Medulla oblongata (tissue), 1 donor: ENCODE measurements at regions not wholly inside any gene's neighbourhood (a gene's known extent, or its start where the extent isn't known, plus 50 kb on each side); places are given as distances from the start of the nearest gene placed in this dataset.
A peak's percentile ranks its signal among the peaks of the same experiment; 100 is the strongest.
"Not testable (repeated sequence)": the region's sequence is repeated elsewhere in the genome, so short reads cannot be mapped to it uniquely, and the experiment has no call there.

ENCODE experiments used
- DNase-seq: peaks from one replicate; pipeline ENCODE4 v3.0.0-alpha.2; 2015; ENCODE audit errors: extremely low spot score

DNA sequence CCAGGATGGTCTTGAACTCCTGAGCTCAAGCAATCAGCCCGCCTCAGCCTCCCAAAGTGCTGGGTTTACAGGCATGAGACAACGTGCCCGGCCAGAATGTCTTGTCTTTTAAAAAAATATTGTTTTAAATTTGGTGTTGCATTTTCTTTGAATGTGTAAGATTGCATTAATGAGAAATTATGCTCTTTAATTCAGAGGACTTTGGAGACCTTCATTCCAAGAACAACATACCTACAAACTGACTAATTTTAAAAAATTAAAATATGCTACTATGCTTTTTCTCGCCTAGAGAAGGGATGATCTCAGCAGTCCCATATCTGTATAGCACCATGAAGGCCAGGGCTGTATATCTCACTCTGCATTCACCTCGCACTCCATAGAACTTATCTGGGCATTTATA is 204.3 kb upstream of the SLC7A11 start:
- no peak for DNase-seq

DNA sequence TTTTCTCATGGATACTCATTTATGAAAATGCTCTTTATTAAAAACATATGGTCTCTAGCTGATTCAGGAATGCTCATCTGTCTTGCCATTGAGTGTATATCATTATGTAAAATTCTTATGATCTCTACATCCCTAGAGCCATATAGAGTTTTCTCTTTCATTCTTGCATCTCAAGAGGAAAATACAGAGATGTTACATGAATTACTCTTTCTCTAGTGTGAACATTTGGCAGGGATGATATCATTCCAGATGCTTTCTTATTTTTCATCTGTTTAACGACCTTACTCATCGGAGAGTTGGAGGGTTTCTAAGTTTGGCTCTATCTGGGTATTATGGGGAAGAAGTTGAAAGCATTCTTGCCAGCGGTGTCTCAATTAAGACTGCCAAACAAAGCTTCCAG is 202.9 kb upstream of the SLC7A11 start:
- DNase-seq, result no peak

DNA sequence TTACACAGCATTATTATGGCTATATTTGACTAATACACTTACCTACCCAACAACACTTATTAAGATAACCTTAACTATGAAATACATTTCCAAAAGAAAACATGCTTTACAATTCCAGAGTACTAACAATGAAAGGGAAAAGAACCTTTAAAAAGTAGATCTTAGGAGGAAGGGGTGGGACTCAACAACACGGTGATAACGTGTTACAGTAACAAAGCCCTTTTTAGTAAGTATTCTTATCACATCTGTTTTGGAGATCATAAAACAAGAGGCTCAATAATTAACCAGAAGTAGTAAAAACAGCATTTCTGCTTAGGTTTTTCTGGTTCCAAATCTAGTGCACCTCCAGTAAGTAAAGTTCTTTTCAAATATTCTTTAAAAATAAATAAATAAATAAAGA is 202.1 kb upstream of the SLC7A11 start:
- DNase-seq, result no peak

DNA sequence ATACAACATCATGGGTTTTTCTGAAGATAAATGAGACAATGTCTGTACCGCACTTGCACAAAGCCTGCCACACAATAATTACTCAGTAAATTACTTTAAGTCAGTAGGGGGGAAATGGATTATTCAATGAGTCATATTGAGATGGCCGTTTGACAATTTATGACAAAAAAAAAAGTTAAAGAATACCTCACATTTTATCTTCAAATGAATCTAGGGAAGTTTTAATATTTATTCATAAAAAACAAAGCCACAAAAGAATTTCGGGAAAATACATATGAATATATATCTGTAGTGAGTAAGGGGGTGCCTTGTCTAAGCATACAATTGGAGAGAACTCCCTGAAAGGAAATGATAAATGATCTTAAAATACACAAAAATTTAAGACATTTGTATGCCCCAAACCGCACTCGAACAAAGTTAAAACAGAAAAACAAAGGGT is 197.0 kb upstream of the SLC7A11 start:
- no peak for DNase-seq

DNA sequence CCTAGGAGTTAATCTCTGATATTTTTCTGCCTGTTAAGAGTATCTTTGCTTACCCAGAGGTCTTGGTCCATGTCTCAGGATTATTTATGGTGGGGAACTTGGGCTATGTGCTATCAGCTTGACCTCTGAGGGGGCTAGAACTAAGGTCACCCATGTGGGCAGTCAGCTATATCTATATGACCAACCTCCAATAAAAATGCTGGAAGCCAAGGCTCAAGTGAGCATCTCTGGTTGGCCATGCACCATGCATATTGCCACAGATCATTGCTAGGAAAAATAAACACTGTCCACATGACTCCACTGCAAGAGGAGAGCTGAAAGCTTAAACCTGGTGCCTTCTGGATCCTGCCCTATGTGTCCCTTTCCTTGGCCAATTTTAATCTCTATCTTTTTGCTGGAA is 196.5 kb upstream of the SLC7A11 start:
- DNase-seq, result no peak

DNA sequence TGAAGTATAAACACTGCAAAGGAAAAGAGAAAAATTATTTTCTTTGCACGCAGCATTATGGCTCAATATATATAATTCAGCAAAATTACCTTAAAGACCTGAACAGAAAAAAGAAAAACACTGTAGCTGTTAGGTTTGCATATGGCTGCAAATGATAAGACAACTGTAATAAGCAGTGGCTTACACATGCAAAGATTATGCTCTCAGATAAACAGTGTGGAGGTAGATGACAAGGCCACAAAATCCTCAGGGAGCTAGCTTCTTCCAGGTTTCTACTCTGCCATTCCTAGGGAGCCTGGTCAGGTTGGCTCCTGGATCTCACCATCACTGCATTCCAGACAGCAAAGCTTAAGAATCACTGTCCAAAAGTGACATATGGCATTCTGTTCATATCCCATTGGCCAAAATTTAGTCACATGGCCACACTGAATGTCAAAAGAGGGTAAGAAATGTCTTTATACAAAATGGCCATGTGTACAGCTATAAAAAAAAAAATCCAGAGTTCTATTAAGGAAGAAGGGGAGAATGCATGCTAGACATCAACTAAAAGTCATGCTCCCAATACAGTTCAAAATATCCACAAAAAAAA is 195.2 kb upstream of the SLC7A11 start:
- DNase-seq, result no peak

DNA sequence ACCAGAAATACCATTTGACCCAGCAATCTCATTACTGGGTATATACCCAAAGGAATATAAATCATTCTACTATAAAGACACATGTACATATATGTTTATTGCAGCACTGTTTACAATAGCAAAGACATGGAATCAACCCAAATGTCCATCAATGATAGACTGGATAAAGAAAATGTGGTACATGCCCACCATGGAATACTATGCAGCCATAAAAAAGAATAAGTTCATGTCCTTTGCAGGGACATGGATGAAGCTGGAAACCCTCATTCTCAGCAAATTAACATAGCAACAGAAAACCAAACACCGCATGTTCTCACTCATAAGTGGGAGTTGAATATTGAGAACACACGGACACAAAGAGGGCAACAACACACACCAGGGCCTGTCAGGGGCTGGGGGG is 193.6 kb upstream of the SLC7A11 start:
- DNase-seq, result not testable (repeated sequence)

DNA sequence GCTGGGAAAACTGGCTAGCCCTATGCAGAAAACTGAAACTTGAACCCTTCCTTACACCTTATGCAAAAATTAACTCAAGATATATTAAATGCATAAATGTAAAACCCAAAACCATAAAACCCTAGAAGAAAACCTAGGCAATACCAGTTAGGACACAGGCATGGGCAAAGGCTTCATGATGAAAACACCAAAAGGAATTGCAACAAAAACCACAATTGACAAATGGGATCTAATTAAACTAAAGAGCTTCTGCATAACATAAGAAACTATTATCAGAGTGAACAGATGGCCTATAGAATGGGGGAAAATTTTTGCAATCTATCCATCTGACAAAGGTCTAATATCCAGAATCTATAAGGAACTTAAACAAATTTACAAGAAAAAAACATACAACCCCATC is 192.9 kb upstream of the SLC7A11 start:
- not testable (repeated sequence) for DNase-seq

DNA sequence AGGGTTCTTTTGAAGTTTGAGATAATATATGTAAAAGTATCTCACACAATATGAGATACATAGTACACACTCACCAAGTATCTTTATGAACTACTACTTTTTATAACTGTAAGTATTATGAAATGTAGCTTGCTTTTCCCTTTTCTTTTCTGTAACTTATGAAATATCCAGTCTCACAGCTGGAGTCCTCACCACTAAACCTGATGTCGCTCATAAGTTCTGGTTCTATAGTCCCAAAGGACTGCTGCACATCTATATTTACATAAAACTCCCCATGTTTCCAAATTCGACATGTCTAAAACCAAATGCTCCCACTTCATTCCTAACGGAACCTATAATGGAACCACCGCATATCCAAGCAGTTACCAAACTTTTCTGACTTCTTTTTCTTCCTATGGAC is 186.5 kb upstream of the SLC7A11 start:
- DNase-seq, result no peak

DNA sequence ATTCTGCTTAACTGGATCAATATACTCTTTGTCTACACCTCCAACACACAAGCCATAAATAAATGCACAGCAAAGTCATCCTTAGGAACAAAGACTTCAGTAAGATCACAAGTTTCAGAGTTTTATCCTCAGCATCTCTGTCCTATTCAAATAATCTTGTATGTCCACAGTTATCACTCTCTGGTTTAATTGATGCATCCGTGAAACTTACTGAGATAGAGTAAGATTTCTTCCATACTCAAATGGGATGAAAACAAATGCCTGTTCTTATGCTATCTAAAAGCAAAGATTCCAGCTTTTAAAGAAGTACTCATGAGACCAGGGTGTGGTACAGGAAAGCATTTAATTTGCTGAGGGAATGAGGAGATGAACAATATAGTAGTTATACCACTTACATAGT is 184.6 kb upstream of the SLC7A11 start:
- DNase-seq, result no peak

DNA sequence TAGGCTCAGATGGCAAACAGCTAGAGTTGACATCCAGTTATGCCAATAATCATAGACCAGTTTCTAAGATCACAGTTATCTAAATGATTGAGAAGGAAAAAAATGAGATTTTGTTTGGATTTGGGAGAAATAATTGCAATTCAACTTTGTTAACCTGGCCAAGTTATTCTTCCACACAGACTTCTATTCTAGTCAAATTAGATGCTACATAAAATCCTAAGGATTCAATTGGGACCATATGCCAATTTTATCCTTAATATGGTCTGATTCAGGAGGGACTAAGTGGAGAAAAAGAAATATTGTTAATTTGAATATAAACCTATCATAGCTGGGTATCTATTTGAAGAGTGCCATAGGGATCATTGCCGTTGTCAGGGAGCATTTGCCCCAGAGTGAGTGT is 178.3 kb upstream of the SLC7A11 start:
- no peak for DNase-seq

DNA sequence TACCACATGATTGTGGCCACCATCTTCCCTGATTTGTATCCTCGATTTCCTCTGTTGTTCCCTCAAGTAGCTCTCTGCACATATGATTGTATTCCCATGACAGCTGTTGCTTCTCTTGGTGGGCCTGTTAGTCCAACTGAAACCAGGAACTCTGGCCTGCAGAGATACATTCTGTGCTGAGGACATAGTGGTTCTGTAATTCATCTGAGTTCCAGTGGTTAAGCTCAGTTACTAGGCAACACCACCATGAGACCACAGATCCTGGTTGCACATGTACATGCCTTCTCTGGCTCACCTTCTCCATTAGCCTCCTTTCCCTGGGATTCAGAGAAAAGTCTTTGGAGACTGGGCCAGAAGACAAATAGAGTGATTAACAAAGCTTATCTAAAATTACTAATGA is 172.1 kb upstream of the SLC7A11 start:
- DNase-seq, result no peak

DNA sequence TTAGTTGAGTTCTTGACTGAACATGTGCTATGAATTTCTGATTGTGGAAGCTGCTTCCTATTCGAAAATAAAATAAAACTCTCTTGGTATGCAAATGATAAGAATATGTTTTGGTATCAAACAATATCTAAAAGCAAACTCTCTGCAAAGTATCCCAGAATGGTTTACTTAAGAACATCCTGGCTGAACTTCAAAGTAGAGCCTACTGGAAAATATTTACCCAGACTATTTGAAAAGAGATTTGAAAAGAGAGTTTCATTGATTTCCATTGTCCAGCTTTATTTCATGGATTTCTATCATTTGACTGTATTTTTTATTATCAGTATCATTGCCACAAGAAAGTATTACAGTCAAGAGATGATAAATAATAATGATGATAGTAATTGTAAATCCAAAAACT is 171.1 kb upstream of the SLC7A11 start:
- no peak for DNase-seq

DNA sequence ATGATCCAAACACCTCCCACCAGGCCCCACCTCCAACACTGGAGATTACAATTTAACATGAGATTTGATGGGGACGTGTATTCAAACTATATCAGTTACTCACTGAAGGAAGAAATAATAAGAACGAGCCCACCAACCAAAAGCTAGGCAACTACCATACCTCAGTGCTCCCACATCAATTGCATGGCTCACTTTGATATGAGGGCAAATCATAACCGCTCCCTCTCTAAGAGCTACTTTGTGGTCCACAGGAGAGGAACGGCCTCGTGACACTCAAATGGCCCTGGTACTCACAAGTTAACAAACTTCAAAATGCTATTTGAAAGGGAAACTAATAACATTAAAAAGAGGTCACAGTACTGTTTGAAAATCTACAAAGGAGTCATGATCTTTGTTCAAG is 170.7 kb upstream of the SLC7A11 start:
- DNase-seq, result no peak

DNA sequence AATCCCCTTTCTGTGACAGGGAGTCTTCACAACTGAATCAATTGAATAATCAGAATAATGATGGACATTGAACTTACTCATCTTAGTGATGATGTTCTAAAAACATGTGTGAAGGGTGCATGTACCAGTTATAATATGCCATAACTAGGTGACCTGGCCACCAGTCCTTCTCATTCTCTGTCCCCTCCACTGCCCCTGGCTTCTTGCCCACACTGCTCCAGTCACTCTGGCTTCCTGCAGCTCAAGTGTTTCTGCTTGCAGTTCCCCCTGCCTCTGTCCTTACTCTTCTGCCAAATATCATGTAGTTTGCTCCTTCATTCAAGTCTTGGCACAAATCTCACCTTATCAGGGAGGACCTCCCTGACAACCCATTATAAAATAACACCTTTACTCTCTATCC is 168.1 kb upstream of the SLC7A11 start:
- no peak for DNase-seq

DNA sequence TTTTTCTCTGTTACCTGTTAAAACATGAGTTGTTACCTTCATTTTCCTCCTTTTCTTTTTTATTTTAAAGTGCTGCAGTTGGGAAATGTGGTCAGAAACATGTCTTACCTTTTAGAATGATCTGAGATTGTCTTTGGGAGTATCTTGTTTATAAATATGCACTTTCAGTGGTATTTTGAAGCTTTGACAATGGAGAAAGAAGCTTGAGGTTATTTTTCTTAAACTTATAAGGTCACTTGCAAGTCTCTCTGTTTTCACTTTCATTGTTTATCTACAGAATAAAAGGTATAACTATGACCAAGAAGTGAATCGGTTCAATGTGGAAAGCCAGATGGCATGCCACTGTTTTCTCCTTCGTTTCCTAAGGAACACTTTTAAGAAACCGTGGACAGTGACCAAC is 167.5 kb upstream of the SLC7A11 start:
- no peak for DNase-seq

DNA sequence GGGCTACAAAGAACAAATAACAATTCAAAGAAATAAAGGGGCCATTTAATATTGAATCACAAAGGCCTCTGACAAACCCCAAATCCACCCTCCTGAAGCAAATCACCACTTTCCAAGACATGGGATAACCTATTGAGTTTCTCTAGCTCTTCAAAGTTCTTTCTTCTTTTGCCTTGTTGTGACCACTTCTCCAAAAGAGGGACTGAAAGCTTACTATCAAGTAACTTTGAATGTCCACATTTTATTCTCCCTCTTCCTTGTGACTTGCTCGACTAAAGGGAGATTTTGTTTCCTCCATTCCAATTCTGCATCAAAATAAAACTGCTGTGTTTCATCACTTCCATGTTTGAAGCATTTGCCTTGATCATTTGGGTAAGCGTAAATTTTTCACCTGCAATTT is 166.6 kb upstream of the SLC7A11 start:
- no peak for DNase-seq

DNA sequence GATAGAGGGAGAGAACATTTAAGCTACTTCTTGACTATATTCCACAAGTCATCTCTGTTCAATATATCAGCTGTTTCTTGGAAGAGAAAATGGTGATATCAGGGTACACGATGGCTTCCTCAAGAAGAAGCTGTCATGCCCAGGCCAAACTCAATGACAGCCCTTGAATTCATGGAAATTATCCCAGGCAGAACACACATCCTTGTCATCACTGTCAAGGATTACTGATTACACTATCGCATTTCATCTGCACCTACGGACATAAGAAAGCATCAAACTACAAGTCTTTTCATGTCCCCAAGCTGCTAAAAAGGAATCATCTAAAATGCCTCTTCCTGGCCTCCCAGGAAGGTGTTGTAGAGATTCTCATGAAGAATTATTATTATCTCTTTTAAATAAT is 165.2 kb upstream of the SLC7A11 start:
- no peak for DNase-seq

DNA sequence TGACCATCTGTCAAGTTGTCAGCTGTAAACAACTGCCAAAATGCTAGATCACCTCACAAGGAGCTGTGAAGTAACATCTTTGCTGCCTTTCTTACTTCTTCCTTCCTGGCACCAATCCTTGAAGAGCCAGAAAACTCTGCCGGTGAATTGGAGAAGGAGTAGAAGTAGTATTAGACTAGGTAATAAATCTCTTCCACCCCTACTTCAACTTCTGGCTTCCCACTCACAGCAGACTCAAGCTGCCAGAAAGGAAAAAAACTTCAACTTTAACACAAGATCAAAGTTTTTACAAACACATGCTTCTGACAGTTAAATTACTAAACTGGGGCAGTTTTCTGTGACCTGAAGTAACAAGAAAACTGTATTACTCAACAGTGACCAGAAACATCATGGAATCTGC is 164.7 kb upstream of the SLC7A11 start:
- peak; percentile 20 for DNase-seq

DNA sequence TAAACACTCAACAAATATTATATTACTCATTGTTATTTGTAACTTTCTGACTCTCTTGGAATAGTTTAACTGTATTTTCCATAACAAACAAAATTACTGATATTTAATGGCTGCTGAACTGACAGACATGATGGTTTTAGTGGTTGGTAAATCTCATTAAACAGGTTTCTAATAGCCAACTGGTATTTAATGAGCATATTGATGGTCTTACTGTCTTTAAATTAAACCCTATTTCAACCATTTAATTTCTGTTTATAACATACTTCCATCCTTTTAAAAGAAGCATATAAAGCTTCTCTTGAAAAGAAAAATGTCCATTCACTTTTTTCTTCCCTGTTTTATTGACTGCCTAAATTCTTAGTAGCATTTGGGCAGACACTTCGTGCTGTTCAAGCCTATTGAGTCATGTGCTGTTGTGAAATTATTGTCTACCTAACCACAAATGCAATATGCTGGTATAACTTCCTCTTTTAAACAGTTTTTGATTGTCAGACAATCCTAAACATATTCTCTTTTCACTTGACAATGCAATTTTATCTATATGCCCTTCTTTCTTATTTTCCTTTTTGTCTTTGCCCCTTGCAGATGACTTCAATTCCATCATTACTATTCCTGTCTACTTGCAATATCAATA is 163.9 kb upstream of the SLC7A11 start:
- DNase-seq, result no peak

DNA sequence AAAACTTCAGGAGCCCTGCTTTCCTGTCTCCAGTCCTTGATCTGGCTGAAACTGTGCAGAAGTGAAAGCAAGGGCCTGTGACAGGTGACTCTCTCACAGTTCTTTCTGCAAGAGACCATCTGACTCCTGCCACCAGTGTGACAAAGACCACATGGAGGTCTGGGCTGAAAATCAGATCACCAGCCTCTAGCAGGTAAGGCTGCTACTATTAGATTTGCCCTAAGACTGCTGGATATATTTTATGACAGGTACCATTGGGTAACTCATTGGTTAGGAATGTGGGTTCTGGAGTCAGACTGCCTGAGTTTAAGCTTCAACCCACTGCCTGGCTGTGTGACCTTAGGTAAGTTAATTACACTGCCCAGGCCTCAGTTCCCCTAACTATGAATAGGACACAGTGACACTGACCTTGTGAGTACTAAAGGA is 163.3 kb upstream of the SLC7A11 start:
- no peak for DNase-seq

DNA sequence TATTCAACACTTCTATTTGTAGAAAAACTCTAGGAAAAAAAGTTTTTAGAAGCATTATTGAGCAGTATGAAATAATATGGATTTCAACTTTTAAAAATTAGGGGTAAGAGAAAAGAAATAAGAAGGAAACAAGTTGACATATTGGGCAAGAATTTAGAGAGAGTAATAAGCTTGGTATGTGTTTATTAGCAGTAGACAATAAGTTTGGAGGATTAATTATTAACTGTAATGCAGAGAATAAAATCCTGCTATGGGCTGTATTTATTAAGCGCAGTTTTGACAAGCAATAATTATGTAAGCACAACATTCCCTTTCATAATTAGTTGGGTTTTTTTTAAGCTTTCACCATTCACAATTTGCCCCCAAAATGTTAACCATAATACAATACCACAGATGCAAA is 162.7 kb upstream of the SLC7A11 start:
- DNase-seq, result no peak

DNA sequence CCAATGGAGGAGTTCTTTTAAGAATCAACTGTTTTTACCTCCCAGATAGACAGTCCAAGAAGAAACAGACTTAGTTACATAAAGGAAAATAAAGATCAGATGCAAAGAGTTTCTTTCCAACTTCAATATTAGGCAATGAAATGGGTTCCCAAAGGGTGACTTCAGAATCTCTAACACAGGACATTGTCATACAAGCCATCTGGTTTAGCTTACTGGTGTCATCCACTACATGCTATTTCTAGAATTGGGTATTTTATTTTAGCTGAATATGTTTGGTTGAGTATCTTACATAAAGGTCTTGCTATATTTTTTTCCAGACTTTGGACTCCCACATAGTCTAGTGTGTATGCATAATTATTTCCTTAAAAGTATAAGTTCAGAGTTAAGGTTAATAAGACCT is 162.1 kb upstream of the SLC7A11 start:
- no peak for DNase-seq

DNA sequence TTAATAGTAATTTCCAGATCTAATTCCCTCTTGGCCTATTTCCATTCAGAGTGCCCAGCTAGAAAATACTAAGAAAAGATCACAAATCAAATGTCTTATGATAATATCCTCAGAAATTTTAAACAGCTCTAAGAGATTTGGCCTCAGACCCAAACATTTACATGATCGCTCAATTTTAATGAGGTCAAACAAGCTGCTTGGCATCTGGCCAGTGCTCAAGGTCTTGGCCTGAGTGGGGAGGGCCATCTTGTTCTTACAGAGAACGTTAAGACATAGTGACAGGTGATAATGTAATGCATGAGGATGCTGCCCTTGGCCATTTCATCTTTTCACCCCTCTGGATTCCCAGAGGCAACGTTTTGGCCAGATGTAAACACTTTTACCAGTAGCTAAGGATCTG is 159.2 kb upstream of the SLC7A11 start:
- DNase-seq, result no peak
